GM20431 (cell line): ENCODE measurements at regions not wholly inside any gene's neighbourhood (a gene's known extent, or its start where the extent isn't known, plus 50 kb on each side); places are given as distances from the start of the nearest gene placed in this dataset.
"Not testable (repeated sequence)": the region's sequence is repeated elsewhere in the genome, so short reads cannot be mapped to it uniquely, and the experiment has no call there.

Source experiments
- in situ Hi-C: fragments of 300-500 bp; cut with MseI, MboI; formaldehyde crosslinking; loops from one replicate; pipeline ENCODE4 v1.15.0; 2020; ENCODE audit warnings: low sequenced_read_pairs; ENCODE audit not compliant: unreplicated experiment

GRCh38 chr15:68482246-68482645 is 50.3 kb upstream of the ITGA11 start:
- in situ Hi-C loops, result no loop called here

- in situ Hi-C loops, result no loop called here
Measured at GRCh38 chr15:68483165-68483564, 51.2 kb upstream of the ITGA11 start.

GRCh38 chr15:68484220-68484619 is 52.3 kb upstream of the ITGA11 start:
- in situ Hi-C loops, result no loop called here

GRCh38 chr15:68484696-68485400 is 52.9 kb upstream of the ITGA11 start:
- in situ Hi-C loops, result no loop called here

GRCh38 chr15:68485721-68486360 is 53.9 kb upstream of the ITGA11 start:
- in situ Hi-C loops, result no loop called here

GRCh38 chr15:68487087-68487843 is 55.3 kb upstream of the ITGA11 start:
- in situ Hi-C loops, result no loop called here

- in situ Hi-C loops, result no loop called here
Measured at GRCh38 chr15:68488290-68488689, 56.3 kb upstream of the ITGA11 start.

- in situ Hi-C loops, result no loop called here
Measured at GRCh38 chr15:68488966-68489365, 57.0 kb upstream of the ITGA11 start.

- in situ Hi-C loops, result no loop called here
Measured at GRCh38 chr15:68489421-68489820, 57.5 kb upstream of the ITGA11 start.

GRCh38 chr15:68491415-68492106 is 59.6 kb upstream of the ITGA11 start:
- in situ Hi-C loops, result no loop called here

- in situ Hi-C loops, result no loop called here
Measured at GRCh38 chr15:68492855-68493254, 60.9 kb upstream of the ITGA11 start.

GRCh38 chr15:68493629-68494028 is 61.7 kb upstream of the ITGA11 start:
- in situ Hi-C loops, result no loop called here

- in situ Hi-C loops, result no loop called here
Measured at GRCh38 chr15:68494573-68495110, 62.7 kb upstream of the ITGA11 start.

- in situ Hi-C loops, result no loop called here
Measured at GRCh38 chr15:68495221-68495950, 63.4 kb upstream of the ITGA11 start.

- in situ Hi-C loops, result no loop called here
Measured at GRCh38 chr15:68495981-68496705, 64.2 kb upstream of the ITGA11 start.

- in situ Hi-C loops, result not testable (repeated sequence)
Measured at GRCh38 chr15:68496751-68497150, 64.8 kb upstream of the ITGA11 start.

GRCh38 chr15:68497206-68497910 is 65.4 kb upstream of the ITGA11 start:
- in situ Hi-C loops, result no loop called here

- in situ Hi-C loops, result no loop called here
Measured at GRCh38 chr15:68498076-68498475, 66.1 kb upstream of the ITGA11 start.
